PC-9 (cell line): ENCODE measurements at regions not wholly inside any gene's neighbourhood (a gene's known extent, or its start where the extent isn't known, plus 50 kb on each side); places are given as distances from the start of the nearest gene placed in this dataset.

ENCODE experiments used
- BruUV-seq: library from RNA; stranded (reverse); fragments of 400-500 nt; replicated peaks from 2 replicates; lab custom pipeline; 2021; lab: Mats Ljungman, UMichigan
- CTCF ChIA-PET: fragments of 300-600 bp; sonication (Branson Sonifier 250); formaldehyde crosslinking; loops from one replicate; lab custom pipeline; 2022; ENCODE audit warnings: antibody characterized with exemption; lab: Charles Lee
- POLR2A ChIA-PET: fragments of 300-600 bp; sonication (Branson Sonifier 250); formaldehyde crosslinking; loops from one replicate; lab custom pipeline; 2022; ENCODE audit warnings: antibody characterized with exemption; ENCODE audit not compliant: unreplicated experiment; lab: Charles Lee
- DNase-seq, 2 experiments: peaks; one replicate each; pipeline versions ENCODE4 v3.0.0 to v3.0.0-alpha.2; 2015 to 2022; ENCODE audit warnings: mixed read lengths in 1 of 2
- H2AFZ ChIP-seq: fragments of 200-600 bp; sonication (generic); 2 replicates; pipeline ENCODE4 v1.8.1; 2017; ENCODE audit warnings: antibody characterized with exemption
- H3F3A ChIP-seq: fragments of 200-600 bp; sonication (generic); 2 replicates; pipeline ENCODE4 v1.8.1; 2017; ENCODE audit warnings: antibody characterized with exemption, mild to moderate bottlenecking, low read depth; ENCODE audit not compliant: insufficient read depth
- H3K27ac ChIP-seq: fragments of 200-600 bp; sonication (generic); 2 replicates; pipeline ENCODE4 v1.6.1; 2016; ENCODE audit warnings: mixed run types
- H3K27me3 ChIP-seq: fragments of 200-600 bp; sonication (generic); 2 replicates; pipeline ENCODE4 v1.6.1; 2016; ENCODE audit warnings: low read depth, mixed run types; ENCODE audit not compliant: insufficient read depth
- H3K36me3 ChIP-seq: fragments of 200-600 bp; sonication (generic); 2 replicates; pipeline ENCODE4 v1.6.1; 2016; ENCODE audit warnings: low read depth, mixed run types
- H3K4me1 ChIP-seq: fragments of 200-600 bp; sonication (generic); replicated peaks from 2 replicates; pipeline ENCODE4 v1.6.1; 2016; ENCODE audit warnings: mixed run types; ENCODE audit not compliant: insufficient read depth
- H3K4me2 ChIP-seq: fragments of 200-600 bp; sonication (generic); 2 replicates; pipeline ENCODE4 v1.6.1; 2017; ENCODE audit warnings: mixed run types
- H3K4me3 ChIP-seq: fragments of 200-600 bp; sonication (generic); 2 replicates; pipeline ENCODE4 v1.6.1; 2016; ENCODE audit warnings: mixed run types
- H3K79me2 ChIP-seq: fragments of 200-600 bp; sonication (generic); 2 replicates; pipeline ENCODE4 v1.6.1; 2017; ENCODE audit warnings: low read depth, mixed run types
- H3K9me2 ChIP-seq: fragments of 200-600 bp; sonication (generic); 2 replicates; pipeline ENCODE4 v1.8.1; 2017; ENCODE audit warnings: mild to moderate bottlenecking; ENCODE audit not compliant: insufficient read depth
- H3K9me3 ChIP-seq: fragments of 200-600 bp; sonication (generic); 2 replicates; pipeline ENCODE4 v1.8.1; 2016; ENCODE audit warnings: low read depth; ENCODE audit not compliant: insufficient read depth
- H4K20me1 ChIP-seq: fragments of 200-600 bp; sonication (generic); 2 replicates; pipeline ENCODE4 v1.8.1; 2017; ENCODE audit not compliant: insufficient read depth
- CTCF ChIP-seq: fragments of 200-600 bp; sonication (generic); conservative IDR thresholded peaks from 2 replicates; pipeline ENCODE4 v1.6.1; 2017; ENCODE audit warnings: mixed run types, antibody characterized with exemption, mild to moderate bottlenecking, moderate library complexity
- EZH2 ChIP-seq: fragments of 200-600 bp; sonication (generic); IDR thresholded peaks from 2 replicates; pipeline ENCODE4 v1.8.0; 2017; ENCODE audit warnings: antibody characterized with exemption, low read depth
- intact Hi-C: fragments of 100-400 bp; cut with micrococcal nuclease; formaldehyde crosslinking; loops from one replicate; pipeline ENCODE4 v1.10.0; 2022; ENCODE audit not compliant: unreplicated experiment

- no TSS peak for BruUV-seq
- H3K79me2 ChIP-seq, result no peaks in the 10 kb centered on the region
- no peak overlapping the region for H3K27ac ChIP-seq
- TF ChIP-seq EZH2 (no peak), CTCF (no peak)
- H2AFZ ChIP-seq, result no peak overlapping the region
- H3K4me2 ChIP-seq, result no peak overlapping the region
- intact Hi-C loops, result no loop called here
- no peaks in the 10 kb centered on the region for H3K36me3 ChIP-seq
- H3K9me2 ChIP-seq, result no peaks in the 10 kb centered on the region
- H3K27me3 ChIP-seq, result 0 out of 2 replicates have a peak, but pooled peaks cover 13% of the 10 kb centered on the region
- ChIA-PET CTCF (no interaction called here), POLR2A (no interaction called here)
- H4K20me1 ChIP-seq, result no peaks in the 10 kb centered on the region
- no peaks in the 10 kb centered on the region for H3K4me1 ChIP-seq
- no peak for DNase-seq
- no peak overlapping the region for H3K4me3 ChIP-seq
- no peaks in the 10 kb centered on the region for H3K9me3 ChIP-seq
- no peaks in the 10 kb centered on the region for H3F3A ChIP-seq
Measured at GRCh38 chr10:45197816-45198485, 117.5 kb downstream of the OR13A1 start.

DNA sequence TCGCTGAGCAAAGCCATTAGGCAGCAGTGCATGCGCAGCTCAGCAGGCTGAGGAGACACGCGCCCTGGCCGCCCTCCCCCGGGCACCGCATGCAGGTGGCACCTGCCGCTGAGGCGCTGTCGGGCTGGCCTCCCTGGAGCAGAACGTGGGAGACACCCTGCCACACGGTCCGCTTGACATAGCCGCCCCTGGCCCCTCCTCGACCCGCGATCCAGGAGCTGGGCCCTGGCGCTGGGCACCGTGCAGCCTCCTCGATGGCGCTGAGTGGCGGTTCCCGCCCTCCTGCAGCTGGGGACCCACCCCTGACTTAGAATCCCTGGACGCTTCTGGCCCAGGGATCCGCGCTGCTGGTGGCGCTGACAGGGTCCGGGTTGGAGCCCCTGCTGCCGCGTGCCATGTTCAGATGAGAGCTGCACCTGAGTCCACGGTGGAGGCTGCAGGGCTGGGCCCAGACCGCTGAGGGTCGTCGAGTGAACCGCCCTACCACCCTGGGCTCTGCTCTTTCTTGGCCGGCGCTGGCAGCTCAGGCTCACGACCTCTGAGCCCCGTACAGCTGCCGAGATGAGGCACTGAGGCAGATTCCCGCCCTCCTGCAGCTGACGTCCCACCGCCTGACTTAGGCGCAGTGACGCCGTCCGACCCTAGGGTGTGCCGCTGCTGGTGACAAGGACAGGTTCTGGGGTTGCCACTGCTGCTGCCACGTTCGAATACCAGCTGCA, 116.8 kb downstream of the OR13A1 start:
- no peak overlapping the region for H2AFZ ChIP-seq
- H3K4me1 ChIP-seq, result no peaks in the 10 kb centered on the region
- H3K27me3 ChIP-seq, result 0 out of 2 replicates have a peak, but pooled peaks cover 15% of the 10 kb centered on the region
- H4K20me1 ChIP-seq, result no peaks in the 10 kb centered on the region; the same call in 1 of the 2 replicates
- no peak overlapping the region for H3K4me2 ChIP-seq
- no peak for DNase-seq
- no peaks in the 10 kb centered on the region for H3K9me3 ChIP-seq
- intact Hi-C loops, result no loop called here
- BruUV-seq, result no TSS peak
- H3K36me3 ChIP-seq, result no peaks in the 10 kb centered on the region
- TF ChIP-seq CTCF (no peak), EZH2 (no peak)
- no peak overlapping the region for H3K27ac ChIP-seq
- H3K79me2 ChIP-seq, result no peaks in the 10 kb centered on the region
- ChIA-PET CTCF (no interaction called here), POLR2A (no interaction called here)
- H3K4me3 ChIP-seq, result no peak overlapping the region
- no peaks in the 10 kb centered on the region for H3K9me2 ChIP-seq
- no peaks in the 10 kb centered on the region for H3F3A ChIP-seq

DNA sequence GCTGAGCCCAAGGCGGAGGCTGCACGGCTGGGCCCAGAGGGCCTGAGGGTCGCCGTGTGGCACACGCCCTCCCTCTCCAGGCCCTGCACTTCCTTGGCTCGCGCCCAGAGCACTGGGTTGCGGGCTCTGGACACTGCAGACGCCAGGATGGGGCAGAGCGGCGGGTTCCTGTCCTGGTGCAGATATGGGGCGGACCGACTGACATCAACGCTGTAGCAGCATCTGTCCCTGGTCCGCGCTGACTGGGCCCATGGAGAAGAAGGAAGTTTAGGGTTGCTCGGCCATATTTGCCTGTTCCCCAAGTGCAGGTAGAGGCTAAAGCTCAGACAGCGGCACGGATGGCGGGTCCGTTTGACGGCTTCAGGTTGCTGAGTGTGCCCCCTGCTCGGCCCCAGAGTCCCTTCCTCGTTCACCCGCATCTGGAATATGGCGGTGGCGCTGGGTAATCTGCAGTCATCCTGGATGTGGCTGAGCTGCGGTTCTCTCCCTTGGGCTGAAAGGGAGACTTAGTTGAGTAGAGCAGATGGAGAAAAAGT, 116.1 kb downstream of the OR13A1 start:
- 0 out of 2 replicates have a peak, but pooled peaks cover 19% of the 10 kb centered on the region for H3K27me3 ChIP-seq
- CTCF ChIA-PET, result no interaction called here
- intact Hi-C loops, result no loop called here
- no peak for DNase-seq
- no peaks in the 10 kb centered on the region; the same call in 1 of the 2 replicates for H4K20me1 ChIP-seq
- no peaks in the 10 kb centered on the region for H3K36me3 ChIP-seq
- no peak overlapping the region for H3K4me3 ChIP-seq
- POLR2A ChIA-PET, result no interaction called here
- no peaks in the 10 kb centered on the region for H3K79me2 ChIP-seq
- H2AFZ ChIP-seq, result no peak overlapping the region
- H3K9me2 ChIP-seq, result no peaks in the 10 kb centered on the region
- TF ChIP-seq CTCF (no peak), EZH2 (no peak)
- no peak overlapping the region for H3K4me2 ChIP-seq
- no peak overlapping the region for H3K27ac ChIP-seq
- no peaks in the 10 kb centered on the region for H3K4me1 ChIP-seq
- BruUV-seq, result no TSS peak
- H3F3A ChIP-seq, result no peaks in the 10 kb centered on the region
- H3K9me3 ChIP-seq, result no peaks in the 10 kb centered on the region
